ENCODE measurements at regions not wholly inside any gene's neighbourhood (a gene's known extent, or its start where the extent isn't known, plus 50 kb on each side); places are given as distances from the start of the nearest gene placed in this dataset.

DNA sequence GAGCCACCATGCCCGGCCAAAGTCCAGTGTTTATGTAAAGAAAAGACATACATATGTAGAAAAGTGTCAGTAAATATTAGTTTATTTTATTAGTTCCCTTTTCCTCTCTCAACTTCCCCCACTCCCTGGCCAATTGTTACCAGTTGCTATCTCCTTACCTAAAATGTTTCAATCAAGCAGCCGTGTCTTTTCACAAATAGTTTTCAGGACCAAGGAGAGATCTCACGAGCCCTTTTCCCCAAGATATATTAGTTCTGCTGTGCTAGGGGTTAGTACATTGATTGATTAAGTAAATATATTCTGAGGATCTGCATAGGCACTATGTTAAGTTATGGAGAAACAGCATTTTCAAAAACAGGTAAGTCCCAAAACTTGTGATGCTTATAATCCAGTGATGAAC, 87.4 kb downstream of the ZIC4 start:
- TF ChIP-seq POLR2A (IDR thresholded peaks at IDR 0.05) = no peak
- TF ChIP-seq, protein P1, sequence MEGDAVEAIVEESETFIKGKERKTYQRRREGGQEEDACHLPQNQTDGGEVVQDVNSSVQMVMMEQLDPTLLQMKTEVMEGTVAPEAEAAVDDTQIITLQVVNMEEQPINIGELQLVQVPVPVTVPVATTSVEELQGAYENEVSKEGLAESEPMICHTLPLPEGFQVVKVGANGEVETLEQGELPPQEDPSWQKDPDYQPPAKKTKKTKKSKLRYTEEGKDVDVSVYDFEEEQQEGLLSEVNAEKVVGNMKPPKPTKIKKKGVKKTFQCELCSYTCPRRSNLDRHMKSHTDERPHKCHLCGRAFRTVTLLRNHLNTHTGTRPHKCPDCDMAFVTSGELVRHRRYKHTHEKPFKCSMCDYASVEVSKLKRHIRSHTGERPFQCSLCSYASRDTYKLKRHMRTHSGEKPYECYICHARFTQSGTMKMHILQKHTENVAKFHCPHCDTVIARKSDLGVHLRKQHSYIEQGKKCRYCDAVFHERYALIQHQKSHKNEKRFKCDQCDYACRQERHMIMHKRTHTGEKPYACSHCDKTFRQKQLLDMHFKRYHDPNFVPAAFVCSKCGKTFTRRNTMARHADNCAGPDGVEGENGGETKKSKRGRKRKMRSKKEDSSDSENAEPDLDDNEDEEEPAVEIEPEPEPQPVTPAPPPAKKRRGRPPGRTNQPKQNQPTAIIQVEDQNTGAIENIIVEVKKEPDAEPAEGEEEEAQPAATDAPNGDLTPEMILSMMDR (IDR thresholded peaks at IDR 0.05) = no peak

Data from Peyer's patch (tissue), 4 donors.